Psoas muscle (tissue), 7 donors: ENCODE measurements at regions not wholly inside any gene's neighbourhood (a gene's known extent, or its start where the extent isn't known, plus 50 kb on each side); places are given as distances from the start of the nearest gene placed in this dataset.

Source experiments
- ATAC-seq, 4 donors: fragments of 200-7000 bp; cut with Tn5 transposase; one replicate each; pipeline ENCODE4 v1.9.1; 2020; ENCODE audit warnings: moderate library complexity in 3 of 4, mild to moderate bottlenecking in 2 of 4
- DNase-seq, 2 donors: peaks; one replicate each; pipeline ENCODE4 v3.0.0-alpha.2; 2020
- H3K27ac ChIP-seq: fragments of 200-600 bp; one replicate; pipeline ENCODE4 v1.8.0; 2022
- H3K27me3 ChIP-seq, 3 donors: fragments of 200-600 bp in 1 of 3; one replicate each; pipeline versions ENCODE4 v1.6.1 to v1.8.0; 2013 to 2022; ENCODE audit warnings: low read length in 2 of 3, mild to moderate bottlenecking in 2 of 3, moderate library complexity in 1 of 3; ENCODE audit not compliant: insufficient read depth in 3 of 3
- H3K36me3 ChIP-seq, 2 donors: fragments of 200-600 bp in 1 of 2; one replicate each; pipeline versions ENCODE4 v1.6.1 to v1.8.0; 2013 to 2022; ENCODE audit warnings: low read depth in 1 of 2, mild to moderate bottlenecking in 1 of 2, moderate library complexity in 1 of 2; ENCODE audit not compliant: insufficient read depth in 1 of 2
- H3K4me1 ChIP-seq: fragments of 200-600 bp; one replicate; pipeline ENCODE4 v1.8.0; 2022
- H3K4me3 ChIP-seq: fragments of 200-600 bp; one replicate; pipeline ENCODE4 v1.8.0; 2022; ENCODE audit warnings: mild to moderate bottlenecking
- H3K9me3 ChIP-seq: fragments of 200-600 bp; one replicate; pipeline ENCODE4 v1.8.0; 2022
- WGBS, 3 donors: extraction: QIAGEN DNeasy Blood & Tissue Kit; methylation state at CpG; one replicate each; pipeline versions ENCODE4 v1.1.6 to v1.1.7; 2013; 5-methylcytosine and 5-hydroxymethylcytosine counted together
- intact Hi-C, 2 donors: fragments of 100-400 bp; cut with DNase I; formaldehyde crosslinking; loops; one replicate each; pipeline versions ENCODE4 v1.11.0 to v1.14.2; 2022
- TF ChIP-seq, protein P1 (sequence below): fragments of 200-600 bp; IDR thresholded peaks from one replicate; pipeline ENCODE4 v1.8.0; 2022; ENCODE audit warnings: antibody characterized with exemption
- donor health status: healthy with polysubstance abuse.
- donor health status: DM: no; HTN: no; CAD: no; lungs with moderate emphysema.
- donor health status: Bipolar disorder and iron deficiency.
- donor health status: healthy.
- donor health status: DM: yes; HTN: yes; CAD: no.
- donor health status: DM: no; HTN: no; CAD: no.
- donor health status: DM: yes; HTN: yes; CAD: no.

DNA sequence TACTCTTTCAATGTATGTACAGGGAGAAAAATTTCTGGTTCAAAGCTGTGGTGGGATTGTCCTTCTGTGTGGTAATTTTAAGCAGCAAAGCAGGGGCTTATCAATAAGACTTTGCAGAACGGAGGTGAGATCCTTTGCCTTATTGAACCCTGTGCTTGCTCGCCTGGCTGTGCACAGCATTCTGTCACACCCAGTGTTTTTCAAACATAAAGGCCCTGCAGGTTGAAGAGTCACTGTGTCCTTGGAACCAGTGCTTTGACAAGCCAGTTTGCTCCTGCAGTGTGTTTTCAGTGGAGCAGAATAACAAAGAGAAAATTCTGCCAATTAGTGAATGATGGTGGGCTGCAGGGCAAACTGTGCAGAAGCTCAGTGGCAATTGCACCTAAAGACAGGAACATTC, 236.7 kb upstream of the PCSK5 start:
- intact Hi-C loops: no loop called here
- H3K27me3 ChIP-seq: peaks cover 0 to 2% (median 0%) of the 10 kb centered on the region in 3 donors
- TF ChIP-seq, protein P1, sequence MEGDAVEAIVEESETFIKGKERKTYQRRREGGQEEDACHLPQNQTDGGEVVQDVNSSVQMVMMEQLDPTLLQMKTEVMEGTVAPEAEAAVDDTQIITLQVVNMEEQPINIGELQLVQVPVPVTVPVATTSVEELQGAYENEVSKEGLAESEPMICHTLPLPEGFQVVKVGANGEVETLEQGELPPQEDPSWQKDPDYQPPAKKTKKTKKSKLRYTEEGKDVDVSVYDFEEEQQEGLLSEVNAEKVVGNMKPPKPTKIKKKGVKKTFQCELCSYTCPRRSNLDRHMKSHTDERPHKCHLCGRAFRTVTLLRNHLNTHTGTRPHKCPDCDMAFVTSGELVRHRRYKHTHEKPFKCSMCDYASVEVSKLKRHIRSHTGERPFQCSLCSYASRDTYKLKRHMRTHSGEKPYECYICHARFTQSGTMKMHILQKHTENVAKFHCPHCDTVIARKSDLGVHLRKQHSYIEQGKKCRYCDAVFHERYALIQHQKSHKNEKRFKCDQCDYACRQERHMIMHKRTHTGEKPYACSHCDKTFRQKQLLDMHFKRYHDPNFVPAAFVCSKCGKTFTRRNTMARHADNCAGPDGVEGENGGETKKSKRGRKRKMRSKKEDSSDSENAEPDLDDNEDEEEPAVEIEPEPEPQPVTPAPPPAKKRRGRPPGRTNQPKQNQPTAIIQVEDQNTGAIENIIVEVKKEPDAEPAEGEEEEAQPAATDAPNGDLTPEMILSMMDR: no peak
- H3K4me3 ChIP-seq: no peak overlapping the region
- no peaks in the 10 kb centered on the region for H3K4me1 ChIP-seq
- no peak overlapping the region for H3K27ac ChIP-seq
- H3K9me3 ChIP-seq: no peaks in the 10 kb centered on the region
- no peak for DNase-seq
- H3K36me3 ChIP-seq: no peaks in the 10 kb centered on the region
- 92 to 94% (median 93%) methylated on average over 2 of the region's 2 CpGs for WGBS, 3 donors
- no peak for ATAC-seq

DNA sequence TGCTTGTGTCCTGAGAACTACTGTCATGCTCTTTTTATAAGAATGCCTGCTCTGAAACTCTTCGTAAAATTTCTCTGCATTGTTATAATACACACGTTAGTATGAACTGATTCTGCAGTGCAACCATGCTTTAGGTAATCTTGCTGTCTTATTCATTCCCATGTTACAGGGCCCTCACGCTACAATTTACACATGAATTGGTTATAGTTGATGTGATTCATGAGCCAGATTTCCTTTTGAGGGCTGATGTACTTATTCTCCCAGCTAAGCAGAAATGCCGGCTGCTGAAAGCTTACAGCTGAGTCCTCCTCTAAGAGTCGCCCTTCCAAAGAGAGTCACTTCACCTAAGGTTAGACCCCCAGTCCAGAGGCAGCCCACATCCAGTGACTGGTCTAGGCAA, 233.5 kb upstream of the PCSK5 start:
- no peak for DNase-seq

DNA sequence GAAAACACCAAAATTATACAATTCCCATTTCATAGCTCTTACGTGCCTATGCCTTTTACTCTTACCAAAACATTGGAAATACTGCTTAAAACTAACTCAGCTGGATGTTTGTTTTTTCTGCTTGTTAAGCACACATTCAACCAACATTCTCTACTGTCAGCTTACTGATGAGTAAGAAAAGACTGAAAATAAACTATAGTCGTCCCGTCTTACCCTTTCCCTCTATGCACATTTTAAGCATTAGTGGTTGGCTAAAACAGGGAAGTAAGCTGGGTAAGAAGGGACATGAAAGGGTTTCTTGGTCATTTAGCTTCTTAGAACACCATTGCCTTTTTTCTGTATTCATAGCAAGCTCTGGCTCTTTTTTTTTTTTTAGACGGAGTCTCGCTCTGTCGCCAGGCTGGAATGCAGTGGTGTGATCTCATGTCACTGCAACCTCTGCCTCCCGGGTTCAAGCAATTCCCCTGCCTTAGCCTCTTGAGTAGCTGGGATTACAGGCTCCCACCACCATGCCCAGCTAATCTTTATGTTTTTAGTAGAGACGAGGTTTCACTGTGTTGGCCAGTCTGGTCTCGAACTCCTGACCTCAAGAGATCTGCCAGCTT, 232.1 kb upstream of the PCSK5 start:
- DNase-seq: no peak
- 56 to 69% (median 62%) methylated on average over 9 of the region's 9 CpGs for WGBS, 3 donors
- Histone ChIP-seq H3K4me3 (no peak overlapping the region), H3K9me3 (no peaks in the 10 kb centered on the region), H3K27ac (no peak overlapping the region), H3K27me3 (no peaks in the 10 kb centered on the region), H3K36me3 (no peaks in the 10 kb centered on the region), H3K4me1 (no peaks in the 10 kb centered on the region)
- TF ChIP-seq, protein P1: no peak
- no peak for ATAC-seq
- intact Hi-C loops: no loop called here

More for the DNA sequence above, 233.5 kb upstream of the PCSK5 start:
- ATAC-seq: no peak
- TF ChIP-seq, protein P1: no peak
- Histone ChIP-seq H3K36me3 (no peaks in the 10 kb centered on the region), H3K9me3 (no peaks in the 10 kb centered on the region), H3K27me3 (no peaks in the 10 kb centered on the region), H3K4me3 (no peak overlapping the region), H3K27ac (no peak overlapping the region), H3K4me1 (no peaks in the 10 kb centered on the region)
- 66 to 69% (median 66%) methylated on average over 5 of the region's 5 CpGs for WGBS, 3 donors
- intact Hi-C loops: no loop called here

DNA sequence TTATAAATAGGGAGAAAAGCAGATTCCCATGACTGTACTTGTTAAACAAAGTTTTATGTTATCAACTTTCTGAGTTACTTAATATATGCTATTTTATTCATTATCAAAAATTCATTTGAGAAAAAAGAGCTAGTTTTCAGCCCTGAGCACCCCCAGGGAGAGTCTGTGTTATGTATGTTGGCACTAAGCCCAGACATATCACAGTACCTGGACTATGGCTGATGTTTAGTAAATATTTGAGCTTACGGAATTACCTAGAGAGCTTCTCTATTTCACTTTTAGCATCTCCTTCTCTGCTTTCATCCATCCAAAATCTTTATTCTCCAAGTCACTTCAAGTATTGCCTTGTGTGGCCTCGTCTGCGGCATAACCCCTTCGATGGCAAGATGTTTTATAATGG, 225.9 kb upstream of the PCSK5 start:
- DNase-seq (no peak), ATAC-seq (no peak)
- intact Hi-C loops: no loop called here
- 60 to 69% (median 64%) methylated on average over 4 of the region's 4 CpGs for WGBS, 3 donors
- no peaks in the 10 kb centered on the region for H3K9me3 ChIP-seq
- H3K27ac ChIP-seq: no peak overlapping the region
- TF ChIP-seq, protein P1: no peak
- H3K27me3 ChIP-seq: no peaks in the 10 kb centered on the region
- no peaks in the 10 kb centered on the region for H3K36me3 ChIP-seq
- H3K4me3 ChIP-seq: no peak overlapping the region
- H3K4me1 ChIP-seq: no peaks in the 10 kb centered on the region
